Lung (tissue), 11 donors: ENCODE measurements at regions not wholly inside any gene's neighbourhood (a gene's known extent, or its start where the extent isn't known, plus 50 kb on each side); places are given as distances from the start of the nearest gene placed in this dataset.
"Not testable (repeated sequence)": the region's sequence is repeated elsewhere in the genome, so short reads cannot be mapped to it uniquely, and the experiment has no call there.

ENCODE experiments used
- ATAC-seq: fragments of 200-7000 bp; cut with Tn5 transposase; one replicate; pipeline ENCODE4 v1.9.1; 2020; ENCODE audit warnings: moderate number of reproducible peaks; ENCODE audit not compliant: insufficient read depth, low FRiP score
- DNase-seq, 3 donors: peaks; one replicate each; pipeline ENCODE4 v3.0.0-alpha.2; 2013 to 2017
- H3K27ac ChIP-seq, 2 donors: one replicate each; pipeline ENCODE4 v1.5.1; 2013; ENCODE audit warnings: mild to moderate bottlenecking in 2 of 2, moderate library complexity in 2 of 2, control low read depth in 1 of 2, inconsistent platforms in 1 of 2, low read depth in 1 of 2, low read length in 1 of 2
- H3K27me3 ChIP-seq, 3 donors: one replicate each; pipeline ENCODE4 v1.5.1; 2013; ENCODE audit warnings: low read length in 2 of 3; ENCODE audit not compliant: control insufficient read depth in 3 of 3, insufficient read depth in 3 of 3
- H3K36me3 ChIP-seq, 4 donors: one replicate each; pipeline ENCODE4 v1.5.1; 2013; ENCODE audit warnings: low read length in 4 of 4, mild to moderate bottlenecking in 1 of 4, moderate library complexity in 1 of 4; ENCODE audit not compliant: control insufficient read depth in 4 of 4, insufficient read depth in 4 of 4
- H3K4me1 ChIP-seq, 5 donors: one replicate each; pipeline ENCODE4 v1.5.1; 2013; ENCODE audit warnings: low read length in 5 of 5, mild to moderate bottlenecking in 2 of 5, moderate library complexity in 1 of 5; ENCODE audit not compliant: control insufficient read depth in 5 of 5, insufficient read depth in 5 of 5
- H3K4me3 ChIP-seq: one replicate; pipeline ENCODE4 v1.5.1; 2013; ENCODE audit warnings: mild to moderate bottlenecking, control low read depth, moderate library complexity
- H3K9ac ChIP-seq, 2 donors: one replicate each; pipeline ENCODE4 v1.5.1; 2013; ENCODE audit warnings: low read length in 2 of 2, control low read depth in 1 of 2; ENCODE audit not compliant: insufficient read depth in 1 of 2
- H3K9me3 ChIP-seq, 4 donors: one replicate each; pipeline ENCODE4 v1.5.1; 2013; ENCODE audit warnings: low read length in 3 of 4, mild to moderate bottlenecking in 1 of 4, moderate library complexity in 1 of 4; ENCODE audit not compliant: control insufficient read depth in 4 of 4, insufficient read depth in 3 of 4
- CTCF ChIP-seq: IDR thresholded peaks from 2 replicates; pipeline ENCODE4 v1.5.1; 2012; ENCODE audit warnings: mild to moderate bottlenecking; ENCODE audit errors: control extremely low read depth, extremely low read depth
- WGBS, 2 donors: extraction: QIAGEN DNeasy Blood & Tissue Kit; methylation state at CpG; one replicate each; pipeline ENCODE4 v1.1.7; 2013; 5-methylcytosine and 5-hydroxymethylcytosine counted together
- donor health status: control.
- donor health status: control.
- donor health status: Bipolar disorder and iron deficiency.
- donor health status: healthy.
- donor health status: DM: yes; HTN: yes; CAD: no.

- Histone ChIP-seq H3K9me3 (no peaks in the 10 kb centered on the region), H3K27ac (no peak overlapping the region), H3K4me1 (no peaks in the 10 kb centered on the region), H3K9ac (no peak overlapping the region), H3K27me3 (no peaks in the 10 kb centered on the region), H3K4me3 (no peak overlapping the region), H3K36me3 (no peaks in the 10 kb centered on the region)
- DNase-seq (no peak), ATAC-seq (no peak)
- no peak for TF ChIP-seq CTCF
- WGBS, 2 donors: 10 to 46% methylated on average over 3 of the region's 3 CpGs
These were observed 1384.8 kb downstream of the RPIA start for GRCh38 chr2:90076311-90076710.

- Histone ChIP-seq H3K4me3 (no peak overlapping the region), H3K9me3 (no peaks in the 10 kb centered on the region), H3K27ac (no peak overlapping the region), H3K4me1 (no peaks in the 10 kb centered on the region), H3K36me3 (no peaks in the 10 kb centered on the region), H3K9ac (no peak overlapping the region), H3K27me3 (no peaks in the 10 kb centered on the region)
- 67 to 68% methylated on average over 2 of the region's 2 CpGs for WGBS, 2 donors
- ATAC-seq: no peak
- no peak for DNase-seq
- no peak for TF ChIP-seq CTCF
These were observed 1386.5 kb downstream of the RPIA start for GRCh38 chr2:90077948-90078347.

GRCh38 chr2:90079374-90079773 is 1387.9 kb downstream of the RPIA start:
- ATAC-seq (no peak), DNase-seq (no peak)
- TF ChIP-seq CTCF: no peak
- H3K27me3 ChIP-seq: no peaks in the 10 kb centered on the region
- H3K9me3 ChIP-seq: no peaks in the 10 kb centered on the region
- H3K36me3 ChIP-seq: no peaks in the 10 kb centered on the region
- H3K4me3 ChIP-seq: no peak overlapping the region
- H3K9ac ChIP-seq: no peak overlapping the region
- no peaks in the 10 kb centered on the region for H3K4me1 ChIP-seq
- no peak overlapping the region for H3K27ac ChIP-seq
- WGBS, 2 donors: 73 to 81% methylated on average over 5 of the region's 5 CpGs

- H3K4me1 ChIP-seq, H3K27ac ChIP-seq, ATAC-seq, H3K9me3 ChIP-seq, H3K4me3 ChIP-seq, H3K36me3 ChIP-seq, H3K27me3 ChIP-seq, H3K9ac ChIP-seq: not testable (repeated sequence)
- peak in 2 of 3 donors; percentile 4 for DNase-seq
- 11 to 26% methylated on average over 2 of the region's 2 CpGs for WGBS, 2 donors
These were observed 1396.3 kb downstream of the RPIA start for GRCh38 chr2:90087792-90088191.

- H3K9me3 ChIP-seq, ATAC-seq, H3K4me3 ChIP-seq, H3K27ac ChIP-seq, DNase-seq, H3K4me1 ChIP-seq, H3K36me3 ChIP-seq, H3K27me3 ChIP-seq, H3K9ac ChIP-seq: not testable (repeated sequence)
- 61 to 68% methylated on average over 3 of the region's 4 CpGs for WGBS, 2 donors
These were observed 1402.2 kb downstream of the RPIA start for GRCh38 chr2:90093571-90094270.

- not testable (repeated sequence) for H3K9ac ChIP-seq, DNase-seq, H3K4me3 ChIP-seq, H3K9me3 ChIP-seq, H3K36me3 ChIP-seq, H3K27me3 ChIP-seq, H3K27ac ChIP-seq, ATAC-seq, H3K4me1 ChIP-seq
- WGBS, 2 donors: 55 to 56% methylated on average over 4 of the region's 4 CpGs
These were observed 1406.1 kb downstream of the RPIA start for GRCh38 chr2:90097617-90098016.
